ENCODE measurements at regions not wholly inside any gene's neighbourhood (a gene's known extent, or its start where the extent isn't known, plus 50 kb on each side); places are given as distances from the start of the nearest gene placed in this dataset.
"Not testable (repeated sequence)": the region's sequence is repeated elsewhere in the genome, so short reads cannot be mapped to it uniquely, and the experiment has no call there.

GRCh38 chr22:45091254-45091854, 72.4 kb upstream of the NUP50 start:
- TF ChIP-seq CTCF (IDR thresholded peaks at IDR 0.05; ENCODE audit: insufficient read depth, low read length, poor library complexity, severe bottlenecking): no peak
- no peaks in the 10 kb centered on the region for H3K27me3 ChIP-seq (replicated peaks; ENCODE audit: control insufficient read depth, insufficient read depth, low read length)
- no peak overlapping the region for H3K4me3 ChIP-seq (replicated peaks; ENCODE audit: low read depth, low read length)
- no peak for DNase-seq (ENCODE audit: extremely low read depth, insufficient read length)
- no peaks in the 10 kb centered on the region for H3K36me3 ChIP-seq (ENCODE audit: control insufficient read depth, insufficient read depth, low read length)

- H3K27me3 ChIP-seq (replicated peaks; ENCODE audit: control insufficient read depth, insufficient read depth, low read length); H3K4me3 ChIP-seq (replicated peaks; ENCODE audit: low read depth, low read length); H3K36me3 ChIP-seq (ENCODE audit: control insufficient read depth, insufficient read depth, low read length); DNase-seq (ENCODE audit: extremely low read depth, insufficient read length): not testable (repeated sequence)
Observed at GRCh38 chr22:45091875-45092274, 71.8 kb upstream of the NUP50 start.

GRCh38 chr22:45092644-45093043, 71.1 kb upstream of the NUP50 start:
- Histone ChIP-seq H3K36me3 (ENCODE audit: control insufficient read depth, insufficient read depth, low read length) (no peaks in the 10 kb centered on the region), H3K27me3 (replicated peaks; ENCODE audit: control insufficient read depth, insufficient read depth, low read length) (no peaks in the 10 kb centered on the region), H3K4me3 (replicated peaks; ENCODE audit: low read depth, low read length) (no peak overlapping the region)
- DNase-seq (ENCODE audit: extremely low read depth, insufficient read length): no peak
- no peak for TF ChIP-seq CTCF (IDR thresholded peaks at IDR 0.05; ENCODE audit: insufficient read depth, low read length, poor library complexity, severe bottlenecking)

- no peak for DNase-seq (ENCODE audit: extremely low read depth, insufficient read length)
- no peak overlapping the region for H3K4me3 ChIP-seq (replicated peaks; ENCODE audit: low read depth, low read length)
- no peaks in the 10 kb centered on the region for H3K36me3 ChIP-seq (ENCODE audit: control insufficient read depth, insufficient read depth, low read length)
- no peak for TF ChIP-seq CTCF (IDR thresholded peaks at IDR 0.05; ENCODE audit: insufficient read depth, low read length, poor library complexity, severe bottlenecking)
- H3K27me3 ChIP-seq (replicated peaks; ENCODE audit: control insufficient read depth, insufficient read depth, low read length): no peaks in the 10 kb centered on the region
Observed at GRCh38 chr22:45093609-45094008, 70.1 kb upstream of the NUP50 start.

- no peak for DNase-seq (ENCODE audit: extremely low read depth, insufficient read length)
- TF ChIP-seq CTCF (IDR thresholded peaks at IDR 0.05; ENCODE audit: insufficient read depth, low read length, poor library complexity, severe bottlenecking): no peak
- Histone ChIP-seq H3K36me3 (ENCODE audit: control insufficient read depth, insufficient read depth, low read length) (no peaks in the 10 kb centered on the region), H3K27me3 (replicated peaks; ENCODE audit: control insufficient read depth, insufficient read depth, low read length) (no peaks in the 10 kb centered on the region), H3K4me3 (replicated peaks; ENCODE audit: low read depth, low read length) (no peak overlapping the region)
Observed at GRCh38 chr22:45094081-45094720, 69.5 kb upstream of the NUP50 start.

- Histone ChIP-seq H3K36me3 (ENCODE audit: control insufficient read depth, insufficient read depth, low read length) (no peaks in the 10 kb centered on the region), H3K27me3 (replicated peaks; ENCODE audit: control insufficient read depth, insufficient read depth, low read length) (no peaks in the 10 kb centered on the region), H3K4me3 (replicated peaks; ENCODE audit: low read depth, low read length) (no peak overlapping the region)
- no peak for DNase-seq (ENCODE audit: extremely low read depth, insufficient read length)
- no peak for TF ChIP-seq CTCF (IDR thresholded peaks at IDR 0.05; ENCODE audit: insufficient read depth, low read length, poor library complexity, severe bottlenecking)
Observed at GRCh38 chr22:45094825-45095224, 68.9 kb upstream of the NUP50 start.
